H1 (cell line): ENCODE measurements at regions not wholly inside any gene's neighbourhood (a gene's known extent, or its start where the extent isn't known, plus 50 kb on each side); places are given as distances from the start of the nearest gene placed in this dataset.

ENCODE experiments used
- CTCF ChIA-PET: fragments of 300-600 bp; sonication (Branson Sonifier 250); formaldehyde crosslinking; loops from one replicate; lab custom pipeline; 2021; ENCODE audit not compliant: partially characterized antibody; lab: Charles Lee
- POLR2A ChIA-PET: fragments of 300-600 bp; sonication (Branson Sonifier 250); formaldehyde crosslinking; loops from one replicate; lab custom pipeline; 2021; ENCODE audit warnings: inconsistent platforms; ENCODE audit not compliant: partially characterized antibody; lab: Charles Lee
- DNase-seq, 2 experiments: peaks; one replicate each; pipeline versions ENCODE4 v3.0.0 to v3.0.0-alpha.2; 2010 to 2022; ENCODE audit warnings: low spot score in 2 of 2, low read depth in 1 of 2, mixed read lengths in 1 of 2
- FAIRE-seq: peaks from 2 replicates; lab custom pipeline; 2011; peaks lifted over from hg19 to GRCh38; lab: Jason Lieb, UNC
- H2AFZ ChIP-seq: 2 replicates; pipeline ENCODE4 v1.8.1; 2012; ENCODE audit warnings: low read length, inconsistent platforms
- H2AK5ac ChIP-seq: 2 replicates; pipeline ENCODE4 v1.6.1; 2013; ENCODE audit warnings: low read depth, low read length
- H2BK120ac ChIP-seq: replicated peaks from 2 replicates; pipeline ENCODE3; 2013; ENCODE audit warnings: low read depth, low read length, inconsistent platforms
- H2BK12ac ChIP-seq: 2 replicates; pipeline ENCODE4 v1.6.1; 2013; ENCODE audit warnings: low read depth, low read length
- H2BK15ac ChIP-seq: 2 replicates; pipeline ENCODE4 v1.6.1; 2013; ENCODE audit warnings: low read length
- H2BK20ac ChIP-seq: 2 replicates; pipeline ENCODE4 v1.6.1; 2013; ENCODE audit warnings: low read length
- H2BK5ac ChIP-seq: 2 replicates; pipeline ENCODE4 v1.6.1; 2013; ENCODE audit warnings: low read depth, low read length
- H3K14ac ChIP-seq: 2 replicates; pipeline ENCODE4 v1.6.1; 2013; ENCODE audit warnings: inconsistent platforms; ENCODE audit not compliant: insufficient read length
- H3K18ac ChIP-seq: 2 replicates; pipeline ENCODE4 v1.6.1; 2013; ENCODE audit warnings: low read length; ENCODE audit errors: extremely low read depth
- H3K23ac ChIP-seq: 2 replicates; pipeline ENCODE4 v1.6.1; 2013; ENCODE audit warnings: inconsistent platforms; ENCODE audit not compliant: insufficient read length
- H3K23me2 ChIP-seq: 2 replicates; pipeline ENCODE4 v1.6.1; 2013; ENCODE audit warnings: low read depth, low read length
- H3K27ac ChIP-seq: 2 replicates; pipeline ENCODE4 v1.6.1; 2011; ENCODE audit warnings: low read depth, low read length, inconsistent platforms
- H3K27me3 ChIP-seq, 4 experiments: replicated peaks in 1 of 4; 1 replicate in 1 of 4; 2 replicates in 3 of 4; pipeline versions ENCODE4 v1.6.1 to v1.8.1; 2011 to 2013; ENCODE audit warnings: low read length in 3 of 4, mild to moderate bottlenecking in 3 of 4, inconsistent platforms in 2 of 4, mixed read lengths in 2 of 4, moderate library complexity in 1 of 4; ENCODE audit not compliant: control insufficient read depth in 3 of 4, insufficient read depth in 3 of 4; ENCODE audit errors: extremely low read depth in 1 of 4
- H3K36me3 ChIP-seq, 4 experiments: 2 replicates each; pipeline versions ENCODE4 v1.6.1 to v1.8.1; 2011 to 2013; ENCODE audit warnings: mild to moderate bottlenecking in 4 of 4, low read length in 3 of 4, moderate library complexity in 2 of 4, control low read depth in 1 of 4, inconsistent platforms in 1 of 4; ENCODE audit not compliant: insufficient read depth in 4 of 4, control insufficient read depth in 2 of 4
- H3K4ac ChIP-seq: replicated peaks from 2 replicates; pipeline ENCODE3; 2013; ENCODE audit warnings: low read length, low read depth, mixed read lengths, inconsistent platforms; ENCODE audit not compliant: insufficient read length
- H3K4me1 ChIP-seq, 4 experiments: replicated peaks in 1 of 4; 1 replicate in 1 of 4; 2 replicates in 3 of 4; pipeline versions ENCODE4 v1.6.1 to v1.8.1; 2011 to 2013; ENCODE audit warnings: low read length in 3 of 4, inconsistent platforms in 2 of 4, mixed read lengths in 1 of 4; ENCODE audit not compliant: insufficient read depth in 4 of 4, control insufficient read depth in 3 of 4
- H3K4me2 ChIP-seq, 2 experiments: 2 replicates each; pipeline versions ENCODE4 v1.6.1 to v1.8.1; 2011 to 2013; ENCODE audit warnings: low read depth in 2 of 2, low read length in 2 of 2, control low read depth in 1 of 2, inconsistent platforms in 1 of 2, mild to moderate bottlenecking in 1 of 2; ENCODE audit not compliant: insufficient read depth in 1 of 2
- H3K4me3 ChIP-seq, 4 experiments: fragments of 200-600, 300-600 bp in 1 of 4; sonication (generic), shearing (Covaris generic), sonication (Bioruptor Twin) in 1 of 4; 2 replicates each; pipeline versions ENCODE4 v1.5.1 to v1.8.1; 2011 to 2016; ENCODE audit warnings: low read length in 4 of 4, low read depth in 3 of 4, control low read depth in 2 of 4, inconsistent platforms in 2 of 4, mild to moderate bottlenecking in 2 of 4, mixed read lengths in 1 of 4, moderate library complexity in 1 of 4; ENCODE audit not compliant: insufficient read depth in 2 of 4; ENCODE audit errors: extremely low read depth in 1 of 4
- H3K56ac ChIP-seq: replicated peaks from 2 replicates; pipeline ENCODE3; 2013; ENCODE audit warnings: low read depth, mild to moderate bottlenecking, mixed read lengths, low read length, inconsistent platforms; ENCODE audit not compliant: insufficient read length
- H3K79me1 ChIP-seq: 2 replicates; pipeline ENCODE4 v1.6.1; 2013; ENCODE audit warnings: low read depth, low read length, control low read depth
- H3K79me2 ChIP-seq, 2 experiments: 2 replicates each; pipeline versions ENCODE4 v1.6.1 to v1.8.1; 2012 to 2013; ENCODE audit warnings: low read length in 2 of 2, mild to moderate bottlenecking in 2 of 2, inconsistent platforms in 1 of 2; ENCODE audit not compliant: insufficient read depth in 2 of 2, control insufficient read depth in 1 of 2
- H3K9ac ChIP-seq, 4 experiments: replicated peaks in 1 of 4; 1 replicate in 1 of 4; 2 replicates in 3 of 4; pipeline versions ENCODE4 v1.6.1 to v1.8.1; 2011 to 2013; ENCODE audit warnings: low read depth in 3 of 4, low read length in 3 of 4, control low read depth in 2 of 4, mild to moderate bottlenecking in 2 of 4, moderate library complexity in 2 of 4, inconsistent platforms in 1 of 4; ENCODE audit errors: extremely low read depth in 1 of 4
- H3K9me3 ChIP-seq, 2 experiments: 2 replicates each; pipeline versions ENCODE4 v1.6.1 to v1.8.1; 2012 to 2013; ENCODE audit warnings: mild to moderate bottlenecking in 2 of 2, moderate library complexity in 2 of 2, control low read depth in 1 of 2, inconsistent platforms in 1 of 2, low read depth in 1 of 2, low read length in 1 of 2, mixed read lengths in 1 of 2; ENCODE audit not compliant: insufficient read depth in 2 of 2
- H4K20me1 ChIP-seq, 2 experiments: replicated peaks in 1 of 2; 2 replicates each; pipeline versions ENCODE3 to v1.8.1; 2011 to 2013; ENCODE audit warnings: inconsistent platforms in 2 of 2, low read length in 2 of 2, mild to moderate bottlenecking in 1 of 2; ENCODE audit not compliant: insufficient read depth in 2 of 2, control insufficient read depth in 1 of 2
- H4K5ac ChIP-seq: 2 replicates; pipeline ENCODE4 v1.6.1; 2013; ENCODE audit warnings: low read length, low read depth, mixed read lengths, inconsistent platforms; ENCODE audit not compliant: insufficient read length
- H4K8ac ChIP-seq: 2 replicates; pipeline ENCODE4 v1.8.0; 2013; ENCODE audit warnings: mild to moderate bottlenecking, moderate library complexity, low read length, inconsistent platforms; ENCODE audit not compliant: insufficient read depth; ENCODE audit errors: extremely low read depth
- H4K91ac ChIP-seq: replicated peaks from 2 replicates; pipeline ENCODE3; 2013; ENCODE audit warnings: low read length, mixed read lengths, inconsistent platforms; ENCODE audit not compliant: insufficient read length
- CEBPB ChIP-seq: IDR thresholded peaks from 2 replicates; pipeline ENCODE4 v1.6.1; 2012; ENCODE audit warnings: low read depth, low read length
- POLR2AphosphoS5 ChIP-seq: IDR thresholded peaks from 2 replicates; pipeline ENCODE4 v1.6.1; 2011; ENCODE audit warnings: low read depth, low read length
- WGBS, 2 experiments: shearing (Covaris generic) in 1 of 2; methylation state at CpG; one replicate each; pipeline versions ENCODE4 v1.1.6 to v1.1.7; 2013 to 2015; ENCODE audit warnings: low lambda C conversion rate in 2 of 2, mixed read lengths in 2 of 2, inconsistent platforms in 1 of 2, low coverage in 1 of 2, missing lambda C conversion rate in 1 of 2; ENCODE audit not compliant: insufficient replicate concordance in 2 of 2, insufficient coverage in 1 of 2, insufficient read length in 1 of 2; ENCODE audit errors: extremely low coverage in 1 of 2, missing lambda C conversion rate in 1 of 2; 5-methylcytosine and 5-hydroxymethylcytosine counted together

DNA sequence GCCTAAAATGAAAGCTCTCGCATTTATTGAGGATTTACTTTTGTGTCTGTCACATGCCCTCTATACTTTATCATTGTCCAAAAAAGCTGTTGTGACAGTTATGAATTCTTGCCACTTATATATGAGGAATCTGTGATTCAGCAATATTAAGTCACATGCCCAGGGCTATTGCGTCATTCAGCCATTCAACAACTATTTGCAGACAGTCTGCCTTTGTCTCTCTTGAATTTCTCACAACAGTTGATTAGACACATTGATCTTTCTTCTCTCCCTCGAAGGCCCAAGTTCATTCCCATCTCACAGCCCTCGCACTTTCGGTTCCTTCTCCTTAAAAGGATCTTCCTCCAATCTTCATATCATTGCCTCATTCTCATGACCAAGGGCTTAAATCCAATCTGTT, 342.6 kb downstream of the MZT1 start:
- CTCF ChIA-PET, result interaction anchor here (0.7 to 1.4 kb wide), 4 partner anchors 8 to 518 kb away, joined by 3 to 4 read pairs (median 3); partner anchors contain the start of gene DACH1
- Histone ChIP-seq H4K5ac (no peak overlapping the region), H3K27me3 (no peaks in the 10 kb centered on the region), H4K20me1 (no peaks in the 10 kb centered on the region), H3K36me3 (no peaks in the 10 kb centered on the region), H3K79me1 (no peaks in the 10 kb centered on the region), H2BK20ac (no peak overlapping the region), H3K14ac (no peak overlapping the region), H3K79me2 (no peaks in the 10 kb centered on the region), H2BK15ac (no peak overlapping the region), H3K4me3 (no peak overlapping the region), H3K4me1 (no peaks in the 10 kb centered on the region), H2BK120ac (no peak overlapping the region), H3K23ac (no peak overlapping the region), H3K4ac (no peak overlapping the region), H2AK5ac (no peak overlapping the region), H3K27ac (no peak overlapping the region), H3K9ac (no peak overlapping the region), H3K18ac (no peak overlapping the region), H4K8ac (no peak overlapping the region), H2BK5ac (no peak overlapping the region), H2BK12ac (no peak overlapping the region), H3K56ac (no peak overlapping the region), H3K23me2 (no peaks in the 10 kb centered on the region), H4K91ac (no peak overlapping the region), H2AFZ (peak overlapping the region; percentile 41; the same call in 1 of the 2 replicates), H3K9me3 (no peaks in the 10 kb centered on the region), H3K4me2 (no peak overlapping the region)
- POLR2A ChIA-PET, result no interaction called here
- TF ChIP-seq POLR2AphosphoS5, result no peak
- TF ChIP-seq CEBPB, result peak; percentile 85
- DNase-seq (no peak), FAIRE-seq (no peak)
- WGBS, 2 experiments, result 93% methylated on average over 5 of the region's 5 CpGs; no CpG with 5 or more reads in 1 of the 2 experiments
